HG02798 (cell line): ENCODE measurements at regions not wholly inside any gene's neighbourhood (a gene's known extent, or its start where the extent isn't known, plus 50 kb on each side); places are given as distances from the start of the nearest gene placed in this dataset.
A peak's percentile ranks its signal among the peaks of the same experiment; 100 is the strongest.

Experiments used
- ATAC-seq: cut with Tn5 transposase; IDR thresholded peaks from one replicate; pipeline ENCODE4 v1.9.1; 2021; ENCODE audit warnings: mild to moderate bottlenecking; ENCODE audit not compliant: unreplicated experiment, poor library complexity

DNA sequence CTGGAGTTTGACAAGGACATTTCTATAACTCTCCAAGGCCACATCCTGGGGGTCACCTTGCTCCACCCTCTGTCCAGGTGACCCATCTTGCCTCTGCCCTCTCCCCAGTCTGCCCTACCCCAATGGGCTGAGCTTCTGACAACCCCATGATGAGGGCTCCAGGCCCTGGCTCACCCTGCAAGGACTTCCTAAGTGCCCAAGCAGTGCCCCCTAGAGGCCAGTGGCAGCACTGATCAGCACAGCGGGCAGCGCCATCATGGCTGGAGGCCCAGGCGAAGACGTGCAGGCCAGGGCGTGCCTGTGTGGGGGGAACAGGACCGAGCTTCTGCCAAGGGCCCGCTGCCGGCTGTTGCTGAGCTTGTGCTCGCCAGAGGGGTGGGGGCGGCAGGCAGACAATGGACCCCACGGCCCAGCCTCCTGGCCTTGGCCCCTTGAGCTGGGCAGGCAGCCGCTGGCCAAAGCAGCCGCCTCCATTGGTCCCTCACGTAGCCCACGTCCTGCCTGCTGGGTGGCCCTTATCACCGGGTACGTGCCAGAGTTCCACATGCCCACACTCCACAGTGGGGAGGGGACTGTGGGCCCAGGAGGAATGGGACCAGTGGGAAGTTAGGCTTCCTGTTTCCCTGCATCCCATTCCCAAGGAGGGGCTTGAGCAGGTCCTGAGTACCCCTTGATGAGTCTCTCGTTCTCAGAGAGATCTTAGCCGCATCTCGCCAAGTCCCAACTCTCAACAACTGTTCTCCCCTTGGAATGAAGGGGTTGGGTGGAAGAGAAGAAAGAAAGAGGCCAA, 64.3 kb downstream of the MRPL14 start:
- no peak for ATAC-seq

DNA sequence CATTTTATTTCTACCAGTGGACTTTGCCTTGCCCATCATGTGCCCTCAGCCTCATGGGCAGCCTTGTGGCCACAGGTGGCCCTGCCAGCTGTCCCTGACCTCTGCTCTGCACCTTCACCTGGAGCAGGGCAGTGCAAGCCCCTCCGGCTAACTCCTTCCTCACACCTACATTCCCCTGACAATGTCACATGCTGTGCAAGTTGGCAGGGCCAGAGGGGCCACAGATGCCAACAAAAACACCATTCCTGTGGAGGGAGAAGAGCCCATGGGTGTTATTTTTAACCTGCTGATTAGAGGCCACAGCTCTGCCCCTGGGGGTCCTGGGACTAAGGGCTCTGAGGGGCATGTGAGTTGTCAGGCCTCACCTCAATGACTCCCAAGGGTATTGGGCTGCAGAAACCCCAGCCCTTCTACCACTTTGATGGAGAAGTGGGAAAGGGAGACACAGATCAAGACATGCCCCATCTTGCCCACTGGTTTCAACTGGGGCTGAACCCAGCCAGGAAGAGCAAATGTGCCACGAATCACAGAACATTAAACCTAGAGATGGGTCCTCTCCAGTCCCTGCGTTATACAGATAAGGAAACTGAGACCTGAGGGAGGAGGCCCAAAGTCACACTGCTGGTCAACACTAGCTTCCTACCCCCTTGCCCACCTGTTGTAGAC, 65.0 kb downstream of the MRPL14 start:
- ATAC-seq: no peak

DNA sequence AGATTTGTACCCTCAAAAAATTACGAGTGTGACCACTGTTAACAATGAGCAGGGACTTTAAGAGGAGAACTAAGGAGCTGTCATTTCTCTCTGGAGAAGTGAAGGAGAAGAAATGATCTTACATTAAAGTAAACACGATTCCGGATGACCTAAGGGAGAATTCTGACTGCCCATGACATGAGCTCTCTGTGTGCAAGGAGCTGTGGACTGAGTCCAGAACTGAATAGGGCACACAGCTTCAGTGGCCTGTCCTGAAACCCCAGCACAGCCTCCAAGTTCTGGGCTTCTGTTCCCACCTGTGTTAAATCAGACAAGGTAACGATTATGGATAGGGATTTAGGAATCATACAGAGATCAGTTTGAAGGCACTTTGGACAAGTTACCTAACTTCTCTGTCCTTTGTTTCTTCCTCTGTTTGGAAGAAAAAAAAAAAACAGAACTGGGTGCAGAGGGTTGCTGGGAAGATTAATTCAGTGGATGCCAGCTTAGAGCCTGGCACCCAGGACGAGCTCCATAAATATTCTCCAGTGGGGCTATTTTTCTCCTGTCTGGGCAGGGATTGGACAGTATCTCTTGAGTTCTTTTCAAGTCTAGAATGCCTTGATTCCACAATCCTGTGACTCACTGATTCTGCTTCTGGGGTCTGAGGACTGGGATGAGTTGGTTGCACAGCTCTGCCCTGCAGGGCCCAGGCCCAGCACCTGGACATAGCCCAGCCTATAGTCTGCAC, 65.7 kb downstream of the MRPL14 start:
- ATAC-seq: no peak

DNA sequence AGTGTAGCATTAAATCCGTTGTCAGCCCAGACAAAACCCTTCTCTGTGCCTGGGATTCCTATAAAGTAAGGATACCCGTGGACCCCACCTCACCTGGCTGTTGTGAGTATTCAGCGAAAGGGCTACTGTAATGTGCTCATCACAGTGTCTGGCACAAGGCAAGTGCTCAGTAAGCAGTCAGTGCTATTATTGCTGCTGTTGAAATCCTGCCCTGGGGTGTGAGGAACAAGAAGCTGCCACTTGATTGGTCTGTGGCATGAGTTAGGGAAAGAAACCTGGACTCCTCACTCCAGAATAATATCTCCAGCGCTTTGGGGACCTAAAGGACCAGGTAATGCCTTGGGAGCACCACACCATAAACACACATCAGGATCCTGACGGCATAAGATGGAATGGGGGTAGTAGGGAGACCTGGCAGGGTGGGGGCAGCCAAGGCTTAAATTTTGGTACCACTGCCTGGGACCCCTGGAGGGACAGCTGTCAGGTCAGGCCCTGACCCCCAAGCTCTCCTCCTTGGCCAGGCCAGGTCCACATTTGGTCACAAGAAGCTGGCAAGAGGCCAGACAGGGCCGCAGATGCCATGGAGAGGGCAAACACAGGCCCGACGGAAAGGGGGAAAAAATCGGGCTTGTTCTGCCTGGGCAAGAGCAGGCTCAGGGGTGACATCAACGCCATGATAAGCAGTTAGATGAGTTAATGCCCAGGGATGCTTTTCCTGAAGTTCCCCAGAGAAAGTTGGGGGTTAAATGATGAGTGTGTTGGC, 66.5 kb downstream of the MRPL14 start:
- ATAC-seq: no peak

DNA sequence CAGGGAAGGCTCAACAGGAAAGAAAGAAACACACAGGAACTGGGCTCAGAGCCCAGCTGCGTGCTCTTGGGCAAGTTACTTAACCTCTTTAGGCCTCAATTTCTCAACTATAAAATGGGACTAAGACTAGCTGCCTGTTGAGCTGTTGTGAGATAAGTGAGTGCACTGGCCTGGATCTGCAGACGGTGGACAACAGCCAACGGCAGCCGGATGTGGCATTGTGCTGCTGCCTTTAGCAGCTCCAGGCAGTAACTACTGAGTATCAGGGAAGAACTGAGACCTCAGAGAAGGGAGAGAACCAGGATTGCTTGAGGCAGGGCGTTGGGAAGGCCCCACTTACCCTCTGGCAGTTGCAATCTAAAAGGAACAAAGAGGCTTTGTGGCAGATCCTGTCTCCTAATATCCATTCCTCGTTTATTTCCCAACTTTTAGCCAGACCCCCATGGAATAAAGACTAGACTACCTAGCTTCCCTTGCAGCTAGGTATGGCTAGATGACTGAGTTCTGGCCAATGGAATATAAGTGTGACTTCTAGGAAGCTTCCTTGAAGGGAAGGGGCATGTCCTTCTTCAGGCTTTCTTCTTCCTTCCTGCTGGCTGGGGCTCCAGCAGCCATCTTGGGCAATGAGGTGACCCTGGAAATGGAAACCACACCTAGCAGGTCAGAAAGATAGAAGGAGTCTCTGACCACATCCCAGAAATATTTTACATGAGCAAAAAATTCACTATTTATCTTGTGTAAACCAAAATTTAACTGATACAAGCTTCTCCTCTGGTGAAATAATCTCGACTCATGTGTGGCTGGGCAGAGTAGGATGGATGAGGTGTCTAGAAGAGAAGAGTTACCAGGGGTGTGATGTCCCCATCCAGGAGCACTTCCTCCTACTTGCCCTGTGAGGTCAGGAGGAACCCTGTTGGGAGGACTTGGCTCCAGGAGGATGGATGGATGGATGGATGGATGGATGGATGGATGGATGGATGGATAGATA, 67.6 kb downstream of the MRPL14 start:
- ATAC-seq: no peak

DNA sequence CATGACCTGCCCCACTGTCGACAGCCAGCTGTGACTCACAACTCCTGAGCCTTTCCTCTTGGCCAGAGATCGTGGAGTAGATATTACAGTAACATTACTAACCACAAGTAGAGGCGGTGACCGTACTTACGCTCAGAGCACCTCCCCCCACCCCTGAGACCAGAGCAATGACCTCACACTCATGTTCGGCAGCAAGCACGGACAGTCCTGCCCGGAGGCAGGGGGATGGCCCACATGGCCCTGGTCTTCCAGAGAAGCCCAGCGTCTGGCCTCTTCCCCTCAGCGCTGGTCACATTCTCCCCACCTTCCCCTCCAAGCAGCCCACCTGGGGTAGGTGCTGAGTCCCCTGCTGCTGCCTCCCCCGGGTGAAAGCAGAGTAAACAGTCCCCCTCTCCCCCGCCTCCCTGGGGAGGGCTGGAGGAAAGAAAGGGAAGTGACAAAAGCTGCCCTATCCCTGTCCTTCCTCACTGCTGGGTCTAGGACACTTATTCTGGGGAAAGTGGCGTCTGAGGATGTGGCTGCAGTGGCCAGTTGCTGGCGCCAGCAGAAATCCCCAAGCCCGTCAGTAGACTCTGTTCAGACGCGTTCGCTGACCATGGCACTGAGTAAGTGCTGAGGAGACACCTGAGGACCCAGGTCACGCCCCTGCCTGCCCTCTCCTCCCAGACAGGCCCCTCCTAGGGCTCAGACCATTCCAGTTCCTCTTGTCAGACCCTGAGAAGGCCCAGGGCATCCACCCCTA, 68.5 kb downstream of the MRPL14 start:
- peak; percentile 73 for ATAC-seq

DNA sequence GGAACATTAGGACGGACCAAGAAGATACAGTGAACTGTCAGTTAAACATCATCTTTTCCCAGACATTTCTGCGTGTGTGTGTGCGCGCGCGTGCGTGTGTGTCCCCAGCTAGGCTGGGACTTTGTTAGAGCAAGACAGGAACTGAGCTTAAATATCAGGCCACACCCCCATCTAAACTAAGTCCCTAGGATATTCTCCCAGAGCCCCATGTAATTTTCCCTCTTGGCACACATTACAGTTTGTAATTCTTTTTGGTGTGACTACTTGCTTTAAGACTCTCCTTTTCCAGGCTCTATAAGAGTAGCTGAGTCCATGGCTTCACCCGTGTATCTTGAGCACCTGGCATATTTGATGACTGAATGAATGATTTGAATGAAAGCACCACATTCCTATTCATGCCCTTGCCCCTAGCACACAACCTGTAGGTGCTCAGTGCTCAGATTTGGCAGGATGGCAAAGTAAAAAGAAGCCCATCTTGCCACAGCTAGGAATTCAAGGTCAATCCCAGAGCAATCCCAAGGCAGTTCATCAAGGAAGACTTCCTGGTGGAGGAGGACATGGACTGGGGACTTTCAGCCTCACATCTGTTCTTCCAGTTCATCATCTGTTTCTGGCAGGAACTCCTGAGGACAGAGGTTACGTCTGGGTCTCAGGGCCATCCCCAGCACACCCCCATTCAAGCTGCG, 69.2 kb downstream of the MRPL14 start:
- ATAC-seq: no peak

DNA sequence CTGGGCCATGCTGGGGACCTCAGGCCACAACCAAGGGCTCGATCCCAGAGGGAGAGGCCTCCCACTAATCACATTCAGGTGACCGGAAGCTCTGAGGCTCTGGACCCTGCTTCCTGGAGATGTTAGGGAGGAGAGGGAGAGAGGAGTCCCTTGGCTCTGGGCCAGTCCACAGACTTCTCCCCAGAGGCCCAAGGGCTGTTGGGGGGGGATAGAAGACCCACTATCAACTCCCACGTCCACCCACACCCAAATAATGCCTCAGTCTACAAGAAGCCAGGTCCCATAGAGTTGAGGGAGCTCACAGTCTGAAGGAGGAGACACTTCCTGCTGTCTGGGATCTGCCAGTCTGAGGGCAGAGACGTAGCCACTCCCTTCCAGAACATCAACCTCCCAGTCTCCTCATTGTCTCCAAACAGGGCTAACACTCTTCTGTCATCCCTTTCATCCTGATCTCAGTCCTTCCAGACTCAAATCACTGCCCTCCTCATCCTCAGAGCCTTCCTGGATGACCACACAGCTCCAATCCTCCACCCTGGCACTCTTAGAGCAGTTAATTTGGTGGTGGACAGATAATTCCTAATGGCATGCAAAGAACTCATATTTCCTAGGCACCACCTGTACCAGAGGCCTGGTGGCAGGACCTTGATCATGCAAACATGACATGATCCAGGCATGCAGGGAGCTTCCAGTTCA, 69.9 kb downstream of the MRPL14 start:
- no peak for ATAC-seq

DNA sequence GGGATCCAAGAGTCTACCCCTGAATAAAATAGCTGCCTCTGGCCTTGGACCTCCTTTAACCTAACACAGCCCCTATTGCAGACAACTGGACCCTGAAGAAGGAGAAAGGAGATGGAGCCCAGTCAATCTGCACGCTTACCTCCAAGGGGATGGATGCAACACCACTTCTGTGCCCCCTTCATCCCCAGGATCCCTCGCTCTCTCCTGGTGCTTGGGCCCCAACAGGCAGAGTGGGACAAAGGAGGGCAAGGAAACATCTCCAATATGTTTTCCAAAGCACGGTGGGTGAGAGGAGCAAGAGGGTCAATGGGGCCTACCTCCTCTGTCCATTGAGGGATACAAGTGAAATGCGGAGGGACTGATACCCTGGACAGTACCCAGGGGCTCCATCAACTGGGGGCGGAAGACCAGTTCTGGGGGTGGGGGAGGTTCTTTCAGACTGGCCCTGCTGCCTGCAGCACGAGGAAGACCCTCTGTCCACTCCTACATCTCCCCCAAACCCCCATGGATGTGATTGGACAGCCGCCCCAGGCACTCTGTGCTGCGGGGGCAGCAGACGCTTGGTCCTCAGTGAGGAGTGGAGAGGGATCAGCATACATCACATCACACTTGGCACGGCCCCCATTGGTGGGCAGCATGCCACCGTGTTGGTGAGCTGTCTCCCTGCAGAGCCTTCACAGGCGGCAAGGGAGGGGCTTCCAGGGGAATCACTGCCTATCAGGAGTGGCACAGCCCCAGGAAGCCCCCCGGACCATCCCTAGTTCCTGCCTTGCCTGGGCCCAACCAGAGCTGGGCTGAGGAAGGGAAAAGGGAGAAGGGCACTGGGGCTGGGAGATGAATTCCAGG, 70.6 kb downstream of the MRPL14 start:
- ATAC-seq: no peak

DNA sequence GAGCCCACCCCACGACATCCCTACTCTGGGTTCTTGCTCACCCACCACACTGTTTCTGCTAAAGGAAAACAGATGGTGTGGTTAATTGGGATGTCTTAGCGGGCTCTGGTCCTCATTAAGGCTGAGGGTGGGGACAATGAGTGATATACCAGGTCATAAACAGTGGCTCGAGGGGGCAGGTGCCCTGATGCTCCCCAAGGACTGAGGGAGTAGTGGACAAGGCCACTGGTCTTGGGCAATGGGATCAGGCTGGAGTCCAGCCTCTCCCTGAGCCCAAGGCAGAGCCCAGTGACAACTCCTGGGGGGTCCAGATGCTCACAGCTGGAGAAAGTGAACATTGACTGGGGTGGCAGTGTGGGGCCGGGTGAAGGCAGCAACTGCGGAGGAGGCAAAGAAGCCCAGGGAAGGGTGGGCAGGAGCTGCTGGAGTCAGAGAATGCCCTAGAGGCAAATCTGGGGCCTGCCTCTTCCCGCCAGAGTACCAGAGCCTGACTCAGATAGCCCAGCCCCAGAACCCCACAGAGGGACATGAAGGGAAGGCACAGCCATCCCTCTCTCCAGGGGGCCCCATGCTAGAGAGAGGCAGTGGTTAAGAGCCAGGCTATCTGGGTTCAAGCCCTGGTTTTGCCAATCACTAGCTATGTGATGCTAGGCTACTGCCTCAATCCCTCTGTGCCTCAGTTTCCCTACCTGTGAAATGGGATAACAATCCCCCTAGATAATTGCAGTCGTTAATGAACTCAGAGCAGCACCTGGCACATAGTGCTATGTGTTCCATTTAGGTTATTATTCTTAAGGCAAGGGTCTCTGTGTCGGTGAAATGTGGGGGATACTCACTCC, 72.3 kb downstream of the MRPL14 start:
- ATAC-seq: no peak

DNA sequence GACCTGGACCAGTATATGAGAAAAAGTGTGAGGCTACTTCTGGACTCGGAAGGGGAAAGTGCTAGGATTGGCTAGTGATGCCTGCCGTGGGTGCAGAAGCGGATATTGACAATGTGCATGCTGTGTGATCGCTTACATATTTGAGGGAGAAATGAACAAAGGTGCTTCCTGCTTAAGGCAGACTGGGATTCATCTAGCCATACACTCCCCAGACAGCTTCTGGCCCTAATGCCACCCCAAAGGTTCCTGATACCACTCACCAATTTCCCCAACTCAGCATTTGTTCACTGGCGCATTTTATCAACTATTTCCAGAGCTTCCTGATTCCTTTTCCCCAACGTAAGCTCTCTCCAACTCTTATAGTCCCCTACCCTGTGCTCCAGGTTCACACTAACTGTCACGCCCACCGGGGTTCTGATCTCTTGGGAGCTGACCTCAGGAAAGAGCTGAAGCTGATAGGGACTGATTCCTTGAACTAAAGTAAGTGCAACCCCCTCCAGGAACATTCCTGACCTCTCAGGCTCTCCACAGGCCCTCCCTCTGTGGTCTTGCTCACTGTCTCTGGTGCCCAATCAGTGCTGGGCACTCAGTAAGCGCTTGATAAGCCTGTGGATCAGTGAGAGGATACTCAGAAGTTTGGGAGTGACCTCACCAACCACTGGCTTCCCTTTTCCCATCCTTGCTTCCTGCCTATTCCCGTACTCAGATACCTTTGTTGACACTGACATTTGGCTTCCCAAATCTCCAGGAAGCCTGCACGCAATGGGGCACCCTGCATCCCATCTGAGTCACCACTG, 73.3 kb downstream of the MRPL14 start:
- no peak for ATAC-seq

DNA sequence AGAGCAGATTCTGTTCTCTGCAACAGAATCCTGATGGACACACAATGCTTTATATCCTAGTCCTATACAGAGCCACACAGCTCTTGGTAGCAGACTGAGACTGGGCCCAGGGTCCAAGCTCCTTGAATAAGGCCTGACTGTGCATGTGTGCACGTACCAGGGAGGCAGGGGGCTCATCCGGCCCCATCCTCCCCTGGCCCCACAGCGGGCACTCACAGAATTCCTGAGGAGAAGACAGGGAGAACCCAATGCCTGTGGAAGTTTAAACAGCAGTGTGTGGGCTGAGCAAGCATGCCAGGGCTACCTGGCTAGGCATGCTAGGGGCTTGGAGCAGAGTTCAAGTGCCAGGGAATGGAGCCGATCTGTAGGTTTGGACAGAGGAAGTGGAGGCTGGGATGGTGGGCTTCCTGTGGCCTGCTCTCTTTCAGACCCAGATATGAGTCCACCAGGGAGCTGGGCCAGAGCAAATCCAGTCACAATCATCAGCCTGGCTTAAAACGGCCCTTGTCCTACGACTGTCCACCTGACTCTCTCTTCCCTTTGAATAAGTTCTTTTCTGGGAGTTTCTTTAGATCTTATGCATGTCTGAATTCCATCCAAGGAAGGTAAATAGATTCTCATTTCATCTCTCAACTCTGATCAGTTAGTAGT, 74.0 kb downstream of the MRPL14 start:
- ATAC-seq: no peak

DNA sequence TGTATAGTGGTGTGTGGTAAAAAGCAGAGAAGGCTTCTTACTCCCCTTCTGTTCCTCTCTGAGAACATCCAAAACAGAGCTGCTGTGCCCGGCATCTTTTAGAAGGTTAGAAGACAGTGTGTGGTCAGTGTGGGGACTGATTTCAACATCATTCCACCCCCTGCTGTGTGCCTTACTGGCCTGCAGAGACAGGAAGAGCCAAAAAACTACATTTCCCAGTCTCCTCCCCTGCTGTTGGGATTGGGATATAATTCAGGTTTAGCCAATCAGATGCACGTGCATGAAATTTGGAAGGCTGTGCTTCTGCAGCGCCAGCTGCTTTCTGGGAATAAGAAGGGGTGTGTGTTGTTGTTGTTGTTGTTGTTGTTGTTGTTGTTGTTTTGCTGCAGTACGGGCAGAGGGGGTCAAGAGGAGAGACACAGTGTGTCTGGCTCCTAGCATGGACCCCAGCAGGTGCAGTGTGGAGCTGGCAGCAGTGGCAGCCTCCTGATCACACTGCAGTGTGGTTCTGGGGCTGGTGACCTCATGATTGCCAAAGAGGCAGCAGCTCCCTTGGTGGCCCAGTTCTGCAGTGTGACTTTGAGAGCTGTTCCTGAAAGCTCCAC, 74.7 kb downstream of the MRPL14 start:
- ATAC-seq: no peak

DNA sequence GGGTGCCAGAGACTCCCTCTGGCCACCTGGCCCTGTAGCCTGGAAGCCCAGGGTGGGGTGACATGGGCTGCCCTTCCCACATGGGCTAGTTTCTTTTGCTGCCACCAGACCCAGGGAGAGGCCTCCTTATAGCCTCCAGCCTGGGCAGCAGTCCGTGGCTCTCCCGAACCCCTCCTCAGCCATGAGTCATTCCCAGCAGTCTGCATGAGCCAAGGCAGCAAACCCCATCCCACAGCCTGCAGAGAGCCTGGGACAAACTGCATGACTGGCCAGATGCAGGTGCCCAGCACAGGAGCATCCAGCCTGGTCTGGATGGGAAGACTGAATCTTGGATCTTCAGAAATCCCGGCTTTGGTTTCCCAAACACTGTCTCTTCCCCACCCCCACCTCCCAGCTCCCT, 75.7 kb downstream of the MRPL14 start:
- no peak for ATAC-seq
